ENCODE measurements at regions not wholly inside any gene's neighbourhood (a gene's known extent, or its start where the extent isn't known, plus 50 kb on each side); places are given as distances from the start of the nearest gene placed in this dataset.

- H3K27me3 ChIP-seq (ENCODE audit: insufficient read depth, poor library complexity, severe bottlenecking), result peaks cover 4% of the 10 kb centered on the region
- TF ChIP-seq REST (IDR thresholded peaks at IDR 0.05; ENCODE audit: insufficient replicate concordance, low read depth) (no peak), POLR2AphosphoS5 (IDR thresholded peaks at IDR 0.05; ENCODE audit: low read depth) (no peak), CTCF (IDR thresholded peaks at IDR 0.05; ENCODE audit: insufficient read depth, low read length) (no peak), SPI1 (IDR thresholded peaks at IDR 0.05; ENCODE audit: borderline replicate concordance, low read depth) (no peak), GABPA (IDR thresholded peaks at IDR 0.05; ENCODE audit: low read depth) (no peak)
Measured at GRCh38 chr2:158741625-158742024, 53.5 kb upstream of the DAPL1 start.

GRCh38 chr2:158742536-158742935 lies 52.6 kb upstream of the DAPL1 start:
- no peak for DNase-seq (ENCODE audit: low read depth in 1 of 2, low spot score in 1 of 2)

More at GRCh38 chr2:158741625-158742024, 53.5 kb upstream of the DAPL1 start:
- H3K27ac ChIP-seq (replicated peaks), result no peak overlapping the region
- no peak for DNase-seq (ENCODE audit: low read depth in 1 of 2, low spot score in 1 of 2)
- no peak overlapping the region for H3K4me3 ChIP-seq (replicated peaks; ENCODE audit: insufficient read depth, low read length)

GRCh38 chr2:158743466-158743865 lies 51.7 kb upstream of the DAPL1 start:
- Histone ChIP-seq H3K27me3 (ENCODE audit: insufficient read depth, poor library complexity, severe bottlenecking) (peaks cover 4% of the 10 kb centered on the region), H3K4me3 (replicated peaks; ENCODE audit: insufficient read depth, low read length) (no peak overlapping the region), H3K27ac (replicated peaks) (no peak overlapping the region)
- no peak for DNase-seq (ENCODE audit: low read depth in 1 of 2, low spot score in 1 of 2)
- TF ChIP-seq CTCF (IDR thresholded peaks at IDR 0.05; ENCODE audit: insufficient read depth, low read length) (no peak), REST (IDR thresholded peaks at IDR 0.05; ENCODE audit: insufficient replicate concordance, low read depth) (no peak), SPI1 (IDR thresholded peaks at IDR 0.05; ENCODE audit: borderline replicate concordance, low read depth) (no peak), GABPA (IDR thresholded peaks at IDR 0.05; ENCODE audit: low read depth) (no peak), POLR2AphosphoS5 (IDR thresholded peaks at IDR 0.05; ENCODE audit: low read depth) (no peak)

More at GRCh38 chr2:158742536-158742935, 52.6 kb upstream of the DAPL1 start:
- Histone ChIP-seq H3K4me3 (replicated peaks; ENCODE audit: insufficient read depth, low read length) (no peak overlapping the region), H3K27me3 (ENCODE audit: insufficient read depth, poor library complexity, severe bottlenecking) (peaks cover 4% of the 10 kb centered on the region), H3K27ac (replicated peaks) (no peak overlapping the region)
- TF ChIP-seq POLR2AphosphoS5 (IDR thresholded peaks at IDR 0.05; ENCODE audit: low read depth) (no peak), REST (IDR thresholded peaks at IDR 0.05; ENCODE audit: insufficient replicate concordance, low read depth) (no peak), GABPA (IDR thresholded peaks at IDR 0.05; ENCODE audit: low read depth) (no peak), SPI1 (IDR thresholded peaks at IDR 0.05; ENCODE audit: borderline replicate concordance, low read depth) (no peak), CTCF (IDR thresholded peaks at IDR 0.05; ENCODE audit: insufficient read depth, low read length) (no peak)
